GM19463 (cell line): ENCODE measurements at regions not wholly inside any gene's neighbourhood (a gene's known extent, or its start where the extent isn't known, plus 50 kb on each side); places are given as distances from the start of the nearest gene placed in this dataset.

ENCODE experiments used
- ATAC-seq: cut with Tn5 transposase; IDR thresholded peaks from one replicate; pipeline ENCODE4 v1.9.1; 2021; ENCODE audit warnings: mild to moderate bottlenecking, moderate library complexity; ENCODE audit not compliant: unreplicated experiment

DNA sequence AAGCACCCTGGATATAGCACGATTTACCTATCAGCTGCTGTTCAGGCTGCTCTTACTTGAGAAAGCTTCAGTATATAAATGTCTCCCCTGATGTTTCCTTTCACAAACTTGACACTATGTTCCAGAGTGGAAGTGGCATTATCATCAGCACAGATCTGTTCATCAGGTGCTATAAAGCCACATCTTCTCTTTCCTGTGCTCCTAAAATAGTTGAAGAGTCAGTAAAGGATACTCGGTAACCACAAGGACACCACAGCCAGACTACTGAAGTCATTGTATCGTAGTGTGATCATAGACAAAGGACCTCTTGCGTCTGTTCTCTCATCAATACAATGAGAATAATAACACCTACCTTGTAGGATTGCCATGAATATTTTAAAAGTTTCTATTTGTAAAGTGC, 841.0 kb upstream of the CELF4 start:
- no peak for ATAC-seq

DNA sequence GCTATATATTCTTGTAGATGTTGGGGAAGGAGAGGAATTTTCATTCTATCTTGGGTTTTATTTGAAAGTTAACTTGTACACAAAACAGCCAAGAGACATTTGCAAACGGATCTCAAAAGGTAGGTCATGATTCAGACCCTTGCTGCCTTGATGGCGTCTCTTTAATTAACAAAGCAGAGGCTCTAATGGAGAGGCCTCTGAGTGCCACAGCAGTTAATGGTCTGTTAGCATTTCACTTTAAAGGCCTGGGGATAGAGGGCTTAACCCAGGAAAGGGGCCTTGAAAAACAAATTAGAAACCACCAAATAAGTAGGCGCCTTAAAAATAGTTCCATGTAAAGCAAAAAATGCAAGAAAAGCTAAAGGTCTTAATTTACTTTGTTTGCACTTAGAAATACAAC, 836.9 kb upstream of the CELF4 start:
- no peak for ATAC-seq

DNA sequence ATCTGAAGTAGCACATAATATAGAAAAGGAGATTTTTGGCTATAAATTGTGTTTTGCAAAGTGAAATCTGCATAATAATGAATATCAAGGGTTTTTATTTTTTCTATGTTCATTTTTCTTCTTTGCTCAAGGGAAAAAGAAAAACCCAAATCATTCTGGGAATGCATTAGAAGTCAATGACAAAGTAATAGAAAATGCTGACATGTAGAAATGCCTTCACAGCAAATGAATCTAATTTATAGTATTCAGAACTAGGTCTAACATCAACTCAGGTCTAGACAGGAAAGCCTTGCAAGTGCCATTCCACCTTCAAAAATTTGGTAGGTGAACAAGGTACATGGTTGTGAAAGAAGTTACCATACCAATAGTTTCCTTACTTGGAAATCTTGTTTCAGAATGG, 831.5 kb upstream of the CELF4 start:
- no peak for ATAC-seq

DNA sequence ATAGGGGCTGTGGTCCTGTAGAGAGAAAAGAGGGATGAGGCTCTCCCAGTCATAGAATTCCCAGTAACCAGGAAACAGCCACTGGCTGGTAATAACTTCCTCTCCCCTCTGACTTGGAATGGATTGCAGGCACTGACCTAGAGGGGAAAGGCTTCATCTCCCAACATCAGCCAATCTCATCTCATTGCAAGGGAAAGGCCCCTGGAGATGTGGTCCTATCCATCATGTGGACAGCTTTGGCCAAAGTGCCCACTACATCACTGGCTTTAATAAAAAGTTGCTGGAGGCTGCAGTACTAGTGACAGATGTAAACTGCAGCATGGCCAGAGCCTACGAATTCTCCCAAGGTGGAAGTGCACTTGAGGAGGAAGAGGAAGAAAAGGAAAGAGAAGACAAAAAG, 820.5 kb upstream of the CELF4 start:
- ATAC-seq: no peak

DNA sequence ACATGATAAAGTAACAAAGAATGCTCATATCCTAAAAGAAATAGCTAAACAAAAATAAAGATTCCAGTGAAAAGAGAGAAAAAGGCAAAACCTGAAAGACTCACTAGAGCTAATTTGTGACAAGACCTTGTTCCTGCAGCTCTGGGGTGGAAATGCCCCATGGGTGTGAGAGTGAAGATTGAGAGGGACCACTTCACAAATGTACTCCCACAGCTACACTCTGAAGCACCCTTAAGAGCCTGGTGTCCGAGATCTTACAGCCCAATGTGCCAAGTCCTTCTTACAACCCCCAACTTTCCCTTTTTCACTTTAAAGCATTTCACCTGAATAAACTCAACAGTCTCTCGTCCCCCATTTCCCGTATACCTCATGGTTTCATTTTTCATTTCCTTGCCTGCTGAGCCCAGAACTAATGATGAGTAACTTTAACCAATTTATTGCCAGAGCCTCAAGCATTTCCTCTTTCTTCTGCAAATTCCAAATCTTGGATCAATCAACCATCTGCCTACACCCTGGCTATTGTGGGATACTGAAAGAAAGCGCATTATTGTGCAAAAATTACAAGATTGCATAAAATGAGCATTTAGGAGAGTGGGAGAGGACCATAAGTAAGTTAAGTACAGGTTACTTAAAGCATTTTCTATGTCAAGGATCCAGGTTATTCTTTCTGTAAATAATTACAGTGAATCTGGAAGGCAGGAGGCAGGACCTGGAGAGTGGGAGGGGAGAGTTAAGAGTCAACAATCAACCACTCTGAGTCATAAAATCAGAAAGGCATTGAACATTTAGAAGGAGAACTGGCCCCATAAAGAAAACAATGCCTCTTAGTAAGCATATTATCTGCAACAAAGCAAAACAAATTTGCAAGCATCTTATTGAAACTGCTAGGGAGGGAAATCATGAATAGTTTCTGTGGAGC, 804.4 kb upstream of the CELF4 start:
- ATAC-seq: no peak

DNA sequence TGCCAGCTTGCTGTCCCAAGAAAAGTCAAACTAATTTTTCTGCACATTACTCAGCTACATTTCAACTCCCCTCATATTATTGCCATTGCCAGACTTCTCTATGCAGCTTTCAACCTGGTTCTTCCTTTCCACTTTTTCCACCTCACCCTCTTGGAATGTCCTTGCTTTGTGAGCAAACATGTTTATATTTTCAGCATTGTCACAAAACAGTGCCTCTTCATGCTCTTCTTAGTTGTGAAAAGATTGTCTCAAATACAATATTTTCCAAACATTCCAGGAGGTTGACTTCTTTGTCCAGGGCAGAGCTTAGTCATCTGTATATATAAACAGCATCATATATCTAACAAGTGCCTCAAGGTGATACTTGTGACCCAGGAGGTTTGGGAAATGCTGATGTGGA, 803.3 kb upstream of the CELF4 start:
- ATAC-seq: no peak

DNA sequence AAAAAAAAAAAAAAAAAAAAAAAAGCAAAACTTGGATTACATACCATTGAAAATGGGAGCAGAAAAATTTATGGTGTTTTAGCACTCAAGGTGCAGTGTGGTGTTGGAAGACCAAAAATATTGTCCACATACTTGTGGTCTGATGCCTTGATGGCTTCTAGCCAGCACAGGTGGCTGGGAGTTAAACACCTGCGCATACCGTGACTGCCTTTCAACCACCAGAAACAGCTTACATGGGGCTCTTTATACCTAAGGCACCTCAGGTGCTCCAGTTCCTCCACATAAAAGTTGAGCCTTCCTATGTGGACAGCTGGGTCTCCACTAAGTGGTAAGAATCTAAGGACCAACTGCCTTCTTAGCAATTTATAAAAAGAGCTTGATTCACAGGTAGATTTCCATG, 802.6 kb upstream of the CELF4 start:
- no peak for ATAC-seq

DNA sequence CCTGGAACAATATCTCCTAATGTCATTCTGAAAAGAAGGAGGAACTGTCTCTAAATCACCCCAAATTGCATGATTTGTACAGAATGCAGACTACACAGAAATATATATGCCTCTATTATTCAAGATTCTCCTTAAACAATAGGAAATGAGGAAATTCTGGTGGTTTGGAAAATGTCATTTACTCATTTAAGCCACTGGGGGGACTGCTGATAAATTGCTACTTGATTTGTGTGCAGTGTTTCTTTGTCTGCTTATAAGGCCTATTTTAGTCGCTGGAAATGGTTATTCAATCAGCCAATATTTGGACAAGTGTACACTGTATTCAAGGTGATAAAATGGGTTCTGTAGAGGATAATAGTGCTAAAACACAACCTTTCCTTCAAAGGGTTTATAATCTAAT, 801.9 kb upstream of the CELF4 start:
- no peak for ATAC-seq

DNA sequence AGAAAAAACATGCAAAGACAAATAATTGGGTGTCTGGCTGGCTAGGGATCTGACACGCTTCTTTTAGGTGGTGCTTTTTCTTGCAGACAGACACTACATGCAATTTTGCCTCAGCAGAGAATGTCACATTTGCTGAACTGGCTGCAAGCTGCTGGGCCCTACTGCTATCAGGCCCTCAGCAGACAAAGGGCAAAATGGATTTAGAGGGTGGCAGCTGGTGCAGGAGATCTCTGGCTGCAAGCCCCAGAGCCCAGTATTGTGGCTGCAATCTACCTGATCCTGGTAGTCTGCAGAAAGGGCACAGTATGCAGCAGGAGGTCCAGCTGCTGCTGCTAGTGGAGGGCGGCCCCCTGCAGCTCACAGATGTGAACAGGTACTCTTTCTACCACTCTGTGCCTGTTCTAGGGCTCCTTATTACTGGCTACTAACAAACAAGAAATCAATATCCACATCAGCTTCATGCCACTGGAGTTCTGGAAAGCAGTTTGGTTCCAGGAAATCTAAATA, 796.7 kb upstream of the CELF4 start:
- no peak for ATAC-seq

DNA sequence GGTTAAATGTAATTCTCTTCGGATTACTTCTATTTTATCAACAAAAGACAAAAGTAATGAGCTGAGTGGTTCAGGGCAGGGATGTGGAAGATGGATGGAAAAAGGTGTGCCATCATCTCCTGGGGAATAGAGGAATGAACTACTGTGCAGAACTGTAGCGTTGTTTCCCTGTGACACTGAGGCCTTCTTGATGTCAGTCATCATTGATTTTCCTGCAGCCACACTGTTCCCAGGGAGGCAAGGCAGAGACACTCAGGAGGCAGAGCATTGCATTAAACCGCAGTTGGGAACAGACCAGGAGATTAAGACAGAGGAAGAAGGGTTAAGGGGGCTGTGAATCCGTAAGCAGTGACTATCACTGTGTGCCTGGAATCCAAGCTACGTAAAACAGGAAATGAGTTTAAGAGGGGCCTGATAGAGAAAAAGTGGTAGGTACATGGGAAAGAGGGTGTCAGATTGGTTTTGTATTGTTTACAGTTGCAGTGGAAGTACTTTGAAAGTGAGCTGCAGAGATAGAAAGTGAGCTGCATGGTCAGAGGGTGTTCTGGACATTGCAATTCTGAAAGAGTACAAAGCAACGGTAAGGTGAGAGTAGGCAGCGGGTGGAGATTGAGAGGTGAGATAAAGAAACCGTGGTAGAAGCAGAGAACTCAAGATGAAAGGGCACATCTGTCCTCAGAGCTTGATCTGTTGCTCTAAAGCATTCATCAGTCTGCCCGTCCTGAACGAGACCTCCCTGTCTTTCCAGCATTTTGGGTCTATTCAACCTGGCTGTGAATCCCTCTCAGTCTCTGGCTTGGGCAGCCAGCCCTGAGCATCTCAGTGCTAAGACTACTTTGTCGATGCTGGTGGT, 793.4 kb upstream of the CELF4 start:
- ATAC-seq: no peak

DNA sequence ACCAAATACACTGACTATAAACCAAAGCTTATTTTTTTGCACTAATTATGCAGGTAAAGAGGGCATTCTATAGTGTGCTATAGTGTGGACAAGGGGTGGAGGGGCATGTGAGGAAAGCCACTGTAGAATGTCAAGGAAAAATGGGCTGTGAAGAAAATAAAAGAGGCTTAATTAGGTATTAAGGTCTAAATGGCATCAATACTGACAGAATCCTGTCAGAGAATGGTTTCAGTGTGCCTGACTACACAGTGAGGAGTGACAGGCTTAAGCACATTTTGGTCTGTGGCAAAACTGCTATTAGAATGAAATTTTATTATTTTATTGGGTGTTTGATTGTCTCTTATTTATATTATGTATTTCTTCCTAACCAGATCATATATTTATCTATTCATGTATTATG, 787.6 kb upstream of the CELF4 start:
- no peak for ATAC-seq

DNA sequence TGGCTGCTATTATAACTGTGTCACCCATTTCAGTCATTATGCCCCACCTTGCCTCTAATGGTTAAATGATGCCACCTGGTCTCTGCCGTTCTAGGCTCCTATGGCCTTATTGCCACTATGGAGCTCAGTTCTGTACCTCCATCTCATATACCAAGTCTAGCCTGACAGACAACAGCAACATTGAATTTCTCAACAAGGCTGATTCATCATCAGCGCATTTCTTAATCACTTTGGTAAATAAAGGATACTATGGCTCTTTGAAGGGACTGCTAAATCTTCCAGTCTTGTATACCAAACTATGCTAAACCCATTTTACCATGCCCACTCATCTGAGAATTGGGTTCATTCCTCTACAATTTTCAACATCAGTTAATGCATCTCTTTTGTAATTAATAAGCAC, 784.5 kb upstream of the CELF4 start:
- ATAC-seq: no peak

DNA sequence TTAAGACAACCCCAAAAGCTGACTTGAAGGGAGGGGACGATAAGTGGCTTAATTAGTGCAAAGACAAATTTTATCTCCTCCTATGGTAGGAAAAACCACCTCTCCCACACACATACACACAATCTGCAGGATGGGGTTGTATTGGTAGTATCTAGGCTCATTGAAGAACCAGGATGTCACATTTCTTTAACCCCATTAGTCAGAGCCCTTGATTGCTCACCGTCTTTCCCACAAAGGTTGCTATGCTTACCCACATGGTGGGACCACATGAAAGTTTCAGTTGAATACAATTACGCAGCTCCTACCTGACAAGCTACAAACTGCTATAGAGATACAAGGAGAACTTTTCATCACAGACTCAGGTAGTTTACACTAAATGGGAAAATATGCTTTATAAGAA, 765.0 kb upstream of the CELF4 start:
- ATAC-seq: no peak

DNA sequence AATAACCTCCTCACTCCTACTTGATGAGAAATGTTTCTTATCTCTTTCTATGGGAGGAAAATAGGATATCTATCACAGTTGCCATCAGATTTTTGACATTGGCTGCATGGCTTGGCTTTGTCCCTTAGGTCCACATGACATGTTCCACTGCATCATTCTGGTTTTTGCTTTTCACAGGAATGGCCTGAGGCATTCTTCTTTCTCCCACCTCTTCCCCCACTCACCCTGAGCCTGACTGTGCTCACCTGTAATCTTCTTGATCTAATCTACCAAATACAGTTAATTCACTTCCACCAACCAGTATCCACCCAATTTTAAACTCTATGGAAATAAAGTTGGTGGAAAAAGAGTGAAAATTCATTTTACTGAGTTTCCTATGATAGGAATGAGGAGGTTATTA, 763.5 kb upstream of the CELF4 start:
- no peak for ATAC-seq

DNA sequence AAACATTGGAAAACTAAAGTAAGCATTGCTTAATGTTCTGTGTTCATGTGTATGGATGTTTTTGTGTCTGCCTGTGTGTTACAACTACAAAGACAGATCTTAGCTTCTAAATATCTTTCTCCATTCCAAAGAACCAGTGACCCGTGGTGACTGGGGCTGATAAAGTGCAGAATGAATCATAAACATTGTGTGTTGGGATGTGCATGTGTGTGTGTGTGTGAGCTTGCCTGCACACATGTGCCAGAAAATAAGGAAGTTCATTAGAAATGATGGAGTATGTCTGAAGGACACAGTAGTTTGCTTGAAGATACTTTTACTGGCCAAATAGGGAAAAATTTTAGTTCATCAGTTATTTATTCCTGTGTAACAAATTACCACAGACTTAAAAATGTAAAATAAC, 756.6 kb upstream of the CELF4 start:
- ATAC-seq: no peak

DNA sequence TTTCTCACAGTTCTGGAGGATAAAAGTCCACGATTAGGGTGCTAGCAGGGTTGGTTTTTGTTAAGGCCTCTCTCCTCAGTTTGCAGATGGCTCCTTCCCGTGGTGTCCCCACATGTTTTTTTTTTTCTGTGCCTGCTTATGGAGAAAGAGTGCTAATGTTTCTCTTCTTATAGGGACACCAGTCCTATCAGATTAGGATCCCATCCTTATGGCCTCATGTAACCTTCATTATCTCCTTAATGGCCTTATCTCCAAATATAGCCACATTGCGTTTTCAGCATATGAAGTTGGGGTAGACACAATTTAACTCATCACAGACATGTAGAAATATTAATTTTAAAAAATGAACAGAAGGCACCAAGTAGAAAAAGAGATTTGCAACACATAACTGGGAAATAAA, 755.7 kb upstream of the CELF4 start:
- ATAC-seq: no peak

DNA sequence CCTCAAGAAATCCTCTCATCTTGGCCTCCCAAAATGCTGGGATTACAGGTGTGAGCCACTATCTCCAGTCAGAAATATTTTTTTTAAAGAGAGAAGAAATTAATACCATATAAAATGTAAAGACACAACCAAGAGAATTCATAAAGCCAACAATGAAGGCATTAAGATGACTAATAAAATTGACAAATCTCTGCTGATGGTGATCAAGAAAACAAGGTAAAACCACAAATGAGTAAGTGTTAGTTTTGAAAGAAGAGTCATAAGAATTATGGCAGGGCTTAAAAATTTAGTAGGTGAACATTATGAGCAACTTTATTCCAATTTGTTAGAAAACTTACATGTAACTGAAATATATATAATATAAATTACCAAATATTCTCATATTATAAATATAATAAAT, 752.8 kb upstream of the CELF4 start:
- no peak for ATAC-seq

DNA sequence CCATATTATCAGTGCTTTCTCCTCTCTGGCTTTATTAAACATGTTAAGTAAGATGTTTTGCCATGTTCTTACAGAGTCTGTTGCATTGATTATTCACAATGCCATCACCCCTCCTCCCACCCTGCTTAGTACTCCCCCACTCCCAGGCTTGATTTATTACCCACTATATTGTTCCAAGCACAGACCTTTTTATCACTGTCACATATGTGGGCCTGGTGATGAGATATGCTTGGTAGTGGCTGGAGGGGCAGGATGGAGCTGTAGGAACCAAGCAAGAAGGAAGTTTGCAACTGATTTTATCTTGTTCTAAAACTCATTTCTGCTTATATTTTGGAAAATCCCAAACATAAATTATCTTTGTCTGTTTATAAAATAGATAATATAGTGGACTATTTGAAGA, 748.2 kb upstream of the CELF4 start:
- ATAC-seq: no peak

DNA sequence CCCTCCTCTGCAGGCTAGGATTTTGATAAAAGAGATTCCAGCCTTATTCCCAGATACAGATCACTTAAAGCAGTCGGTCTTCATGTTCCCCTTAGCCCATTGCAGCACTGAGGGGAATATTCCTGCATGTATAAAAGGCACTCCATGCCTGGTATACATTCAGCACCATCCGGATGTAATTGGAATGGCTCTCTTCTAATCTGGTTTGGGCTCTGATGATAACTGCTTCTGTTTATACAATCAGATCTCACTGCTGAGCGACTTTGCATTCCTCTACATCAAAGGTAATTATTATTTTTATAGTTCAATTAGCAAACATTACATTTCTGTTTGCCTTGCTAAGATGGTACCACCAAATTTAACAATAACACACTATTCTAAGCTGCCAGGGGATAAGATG, 746.9 kb upstream of the CELF4 start:
- ATAC-seq: no peak

DNA sequence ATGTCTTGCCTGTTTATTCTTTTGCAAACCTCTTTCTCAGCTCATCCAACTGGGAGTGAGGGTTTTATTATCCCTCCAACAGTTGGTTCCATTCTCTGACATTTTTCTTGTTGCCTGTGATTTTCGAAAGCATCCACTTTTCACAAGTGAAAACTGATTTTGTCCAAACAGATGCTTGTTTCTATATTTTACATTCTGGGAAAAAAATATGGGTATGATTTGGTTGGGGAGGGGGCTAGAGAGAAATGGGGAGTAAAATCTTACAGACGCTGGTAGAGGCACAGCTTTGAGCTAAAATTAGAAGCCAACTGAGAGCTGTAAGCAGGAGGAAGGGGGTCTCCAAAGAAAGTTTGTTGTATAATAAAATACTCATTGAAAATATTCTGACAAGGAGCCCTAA, 745.3 kb upstream of the CELF4 start:
- no peak for ATAC-seq

DNA sequence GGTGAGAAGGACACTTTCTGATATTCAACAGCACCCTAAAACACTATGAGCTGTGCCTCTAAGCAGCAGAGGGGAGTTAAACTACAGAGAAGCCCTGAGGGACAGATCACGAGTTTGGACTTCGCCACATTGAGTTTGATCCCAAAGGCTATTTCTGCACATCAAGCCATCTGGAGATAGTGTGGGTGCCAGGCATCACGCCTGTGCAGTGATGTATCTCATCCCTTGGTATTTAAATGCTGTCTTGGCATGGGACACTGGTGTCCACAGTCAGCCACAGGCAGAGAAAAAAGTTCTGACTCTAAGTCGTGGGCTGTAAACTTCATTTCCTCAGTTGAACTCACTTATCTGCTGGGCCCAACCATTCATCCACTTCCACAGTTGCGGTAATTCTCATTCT, 742.3 kb upstream of the CELF4 start:
- no peak for ATAC-seq

DNA sequence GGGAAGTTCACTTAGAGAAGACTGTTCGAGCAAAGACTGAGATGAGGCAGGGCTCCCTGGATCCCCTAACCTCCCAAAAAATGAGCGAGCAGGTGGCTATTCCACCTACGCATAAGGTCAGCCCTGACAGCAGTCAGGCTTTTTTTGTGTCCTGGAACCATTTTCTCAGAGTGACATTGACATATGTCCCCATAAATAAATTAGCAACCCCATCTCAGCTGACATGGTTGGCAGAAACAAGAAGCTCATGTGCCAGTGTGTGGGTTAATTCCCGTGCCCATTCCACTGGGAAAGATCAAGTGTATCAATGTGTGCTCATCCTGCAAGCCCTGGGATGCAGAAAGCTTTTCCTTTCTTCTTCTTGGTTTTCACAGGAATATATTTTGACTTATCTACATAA, 740.4 kb upstream of the CELF4 start:
- ATAC-seq: no peak
